Endothelial cell of umbilical vein (primary cell): ENCODE measurements at regions not wholly inside any gene's neighbourhood (a gene's known extent, or its start where the extent isn't known, plus 50 kb on each side); places are given as distances from the start of the nearest gene placed in this dataset.

ENCODE experiments used
- BruUV-seq: library from RNA; stranded (reverse); fragments of 400-500 nt; replicated peaks from 2 replicates; lab custom pipeline; 2021; lab: Mats Ljungman, UMichigan
- CTCF ChIA-PET: fragments of 300-600, 350-600 bp; sonication (Branson Sonifier 250); formaldehyde crosslinking; loops from one replicate; lab custom pipeline; 2021; ENCODE audit warnings: antibody characterized with exemption, inconsistent platforms; lab: Charles Lee
- POLR2A ChIA-PET: fragments of 300-600, 350-600 bp; sonication (Branson Sonifier 250); formaldehyde crosslinking; loops from one replicate; lab custom pipeline; 2021; ENCODE audit warnings: antibody characterized with exemption, inconsistent platforms; lab: Charles Lee
- DNase-seq: peaks from one replicate; pipeline ENCODE4 v3.0.0-alpha.2; 2011; ENCODE audit warnings: low read depth, low spot score
- FAIRE-seq: peaks from 2 replicates; lab custom pipeline; 2011; peaks lifted over from hg19 to GRCh38; lab: Jason Lieb, UNC
- H2AFZ ChIP-seq: 2 replicates; pipeline ENCODE4 v1.6.0; 2012; ENCODE audit warnings: low read depth, low read length, control low read depth, inconsistent platforms
- H3K27ac ChIP-seq: 2 replicates; pipeline ENCODE4 v1.5.1; 2011; ENCODE audit warnings: low read depth, mild to moderate bottlenecking, control low read depth, low read length, moderate library complexity; ENCODE audit not compliant: insufficient read depth
- H3K27me3 ChIP-seq, 2 experiments: 2 replicates each; pipeline versions ENCODE4 v1.6.0 to v1.6.1; 2011; ENCODE audit warnings: low read length in 2 of 2, mixed read lengths in 1 of 2; ENCODE audit not compliant: control insufficient read depth in 2 of 2, insufficient read depth in 2 of 2
- H3K36me3 ChIP-seq, 2 experiments: 2 replicates in 1 of 2; 3 replicates in 1 of 2; pipeline ENCODE4 v1.5.1; 2011; ENCODE audit warnings: low read length in 2 of 2, mild to moderate bottlenecking in 1 of 2, moderate library complexity in 1 of 2; ENCODE audit not compliant: control insufficient read depth in 2 of 2, insufficient read depth in 2 of 2; ENCODE audit errors: extremely low read depth in 1 of 2
- H3K4me1 ChIP-seq: 3 replicates; pipeline ENCODE4 v1.5.1; 2011; ENCODE audit warnings: mild to moderate bottlenecking, low read length; ENCODE audit not compliant: control insufficient read depth, insufficient read depth; ENCODE audit errors: extremely low read depth
- H3K4me2 ChIP-seq: 2 replicates; pipeline ENCODE4 v1.6.1; 2011; ENCODE audit warnings: low read length, control low read depth, mixed read lengths; ENCODE audit not compliant: insufficient read depth
- H3K4me3 ChIP-seq, 3 experiments: fragments of 200-600 bp in 1 of 3; sonication (generic), shearing (Covaris generic) in 1 of 3; replicated peaks in 1 of 3; 2 replicates each; pipeline ENCODE4 v1.5.1; 2011 to 2016; ENCODE audit warnings: control low read depth in 3 of 3, low read length in 3 of 3, mild to moderate bottlenecking in 2 of 3, inconsistent platforms in 1 of 3, low read depth in 1 of 3, moderate library complexity in 1 of 3; ENCODE audit not compliant: insufficient read depth in 1 of 3
- H3K79me2 ChIP-seq: 2 replicates; pipeline ENCODE4 v1.6.0; 2012; ENCODE audit warnings: low read length, inconsistent platforms; ENCODE audit not compliant: control insufficient read depth, insufficient read depth
- H3K9ac ChIP-seq: replicated peaks from 2 replicates; pipeline ENCODE3; 2011; ENCODE audit warnings: low read length, control low read depth; ENCODE audit not compliant: insufficient read depth; ENCODE audit errors: extremely low read depth
- H3K9me1 ChIP-seq: replicated peaks from 3 replicates; pipeline ENCODE4 v1.6.0; 2011; ENCODE audit warnings: mild to moderate bottlenecking, low read length; ENCODE audit not compliant: control insufficient read depth, insufficient read depth; ENCODE audit errors: extremely low read depth
- H3K9me3 ChIP-seq: replicated peaks from 2 replicates; pipeline ENCODE4 v1.5.1; 2012; ENCODE audit warnings: low read length, inconsistent platforms; ENCODE audit not compliant: control insufficient read depth, insufficient read depth
- H4K20me1 ChIP-seq: replicated peaks from 2 replicates; pipeline ENCODE3; 2011; ENCODE audit warnings: mild to moderate bottlenecking, low read length; ENCODE audit not compliant: control insufficient read depth, insufficient read depth; ENCODE audit errors: extremely low read depth
- EZH2 ChIP-seq: IDR thresholded peaks from 2 replicates; pipeline ENCODE4 v1.6.1; 2012; ENCODE audit warnings: borderline replicate concordance, low read depth, mild to moderate bottlenecking, moderate library complexity, low read length, inconsistent platforms; ENCODE audit not compliant: severe bottlenecking
- FOS ChIP-seq: IDR thresholded peaks from 2 replicates; pipeline ENCODE4 v1.6.1; 2011; ENCODE audit warnings: mild to moderate bottlenecking, low read length, moderate library complexity, borderline replicate concordance; ENCODE audit not compliant: insufficient read depth
- GATA2 ChIP-seq: IDR thresholded peaks from 2 replicates; pipeline ENCODE4 v1.7.0; 2011; ENCODE audit warnings: low read depth, mild to moderate bottlenecking, moderate library complexity, mixed read lengths, low read length; ENCODE audit not compliant: insufficient read length, insufficient read depth
- JUN ChIP-seq: IDR thresholded peaks from 2 replicates; pipeline ENCODE4 v1.6.1; 2011; ENCODE audit warnings: borderline replicate concordance, low read depth; ENCODE audit not compliant: insufficient read length, insufficient read depth
- MYC ChIP-seq: IDR thresholded peaks from one replicate; pipeline ENCODE4 v1.6.1; 2011; ENCODE audit warnings: mild to moderate bottlenecking, low read depth, low read length
- POLR2A ChIP-seq: IDR thresholded peaks from 2 replicates; pipeline ENCODE4 v1.6.1; 2012; ENCODE audit warnings: low read depth, mild to moderate bottlenecking, control low read depth, low read length
- POLR2AphosphoS5 ChIP-seq: IDR thresholded peaks from 2 replicates; pipeline ENCODE4 v1.6.1; 2012; ENCODE audit warnings: low read depth, mild to moderate bottlenecking, control low read depth, low read length, moderate library complexity; ENCODE audit not compliant: insufficient read depth
- dilution Hi-C: fragments of 300-500 bp; cut with MboI; formaldehyde crosslinking; loops from one replicate; pipeline ENCODE4 v1.15.0; 2019; ENCODE audit warnings: low sequenced_read_pairs; ENCODE audit not compliant: extremely low pct_ligation_motif_present
- intact Hi-C: fragments of 100-400 bp; cut with micrococcal nuclease; formaldehyde crosslinking; loops from one replicate; pipeline ENCODE4 v1.10.0; 2022
- TF ChIP-seq, protein P1 (sequence below), 2 donors: IDR thresholded peaks; 1 replicate in 1 of 2; 2 replicates in 1 of 2; pipeline ENCODE4 v1.5.1; 2011; ENCODE audit warnings: low read length in 2 of 2, mild to moderate bottlenecking in 2 of 2, moderate library complexity in 2 of 2, control low read depth in 1 of 2, inconsistent platforms in 1 of 2, low read depth in 1 of 2; ENCODE audit not compliant: insufficient read depth in 1 of 2; ENCODE audit errors: extremely low read depth in 1 of 2
- TF ChIP-seq, protein P2 (sequence below): IDR thresholded peaks from 2 replicates; pipeline ENCODE4 v1.6.1; 2011; ENCODE audit not compliant: insufficient read depth, insufficient read length

DNA sequence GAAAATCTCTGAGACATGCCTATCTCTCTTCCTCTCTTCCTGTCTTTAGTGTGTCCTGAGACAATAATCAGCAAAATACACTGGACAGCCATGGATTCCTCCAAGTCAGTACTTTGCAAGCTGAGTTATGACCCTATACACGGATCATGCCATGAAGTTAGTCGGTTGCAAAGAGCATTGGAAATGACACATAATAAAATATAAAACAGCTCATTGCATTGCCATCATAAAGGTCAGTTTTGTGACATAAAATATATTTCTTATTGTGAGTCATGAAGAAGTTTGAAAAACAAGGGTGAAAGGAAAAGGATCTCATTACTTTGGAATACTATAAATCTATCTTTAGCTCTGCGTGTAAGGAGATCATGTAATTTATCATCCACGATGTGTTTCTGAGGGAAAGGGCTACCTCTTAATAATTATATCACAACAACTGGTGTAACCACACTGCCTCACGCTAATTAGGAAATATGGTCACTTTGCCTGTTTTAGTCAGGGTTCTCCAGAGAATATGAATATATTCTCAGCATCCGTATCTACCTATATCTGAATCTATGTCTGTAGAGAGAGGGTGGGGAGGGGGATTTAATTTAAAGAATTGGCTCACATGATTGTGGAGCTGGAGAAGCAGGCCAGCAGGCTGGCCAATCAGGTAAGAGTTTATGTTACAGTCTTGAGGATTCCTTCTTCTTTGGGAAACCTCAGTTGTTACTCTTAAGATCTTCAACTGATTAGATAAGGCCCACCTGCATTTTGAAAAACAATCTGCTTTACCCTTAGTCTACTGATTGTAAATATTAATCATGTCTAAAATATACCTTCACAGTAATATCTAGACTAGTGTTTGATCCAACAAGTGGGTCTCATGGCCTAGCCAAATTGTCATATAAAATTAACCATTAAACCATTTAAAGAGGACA lies 198.8 kb downstream of the FAT3 start:
- no peaks in the 10 kb centered on the region for H3K9me3 ChIP-seq
- no peaks in the 10 kb centered on the region for H4K20me1 ChIP-seq
- H3K4me2 ChIP-seq: no peak overlapping the region
- H3K79me2 ChIP-seq: no peaks in the 10 kb centered on the region
- intact Hi-C loops (no loop called here), dilution Hi-C loops (no loop called here)
- no peak overlapping the region for H3K4me3 ChIP-seq
- no TSS peak for BruUV-seq
- no peak overlapping the region for H3K27ac ChIP-seq
- CTCF ChIA-PET: no interaction called here
- POLR2A ChIA-PET: no interaction called here
- no peak overlapping the region for H2AFZ ChIP-seq
- TF ChIP-seq JUN (no peak), POLR2A (no peak), EZH2 (no peak), GATA2 (no peak), MYC (no peak), FOS (no peak), POLR2AphosphoS5 (no peak)
- TF ChIP-seq, protein P1, sequence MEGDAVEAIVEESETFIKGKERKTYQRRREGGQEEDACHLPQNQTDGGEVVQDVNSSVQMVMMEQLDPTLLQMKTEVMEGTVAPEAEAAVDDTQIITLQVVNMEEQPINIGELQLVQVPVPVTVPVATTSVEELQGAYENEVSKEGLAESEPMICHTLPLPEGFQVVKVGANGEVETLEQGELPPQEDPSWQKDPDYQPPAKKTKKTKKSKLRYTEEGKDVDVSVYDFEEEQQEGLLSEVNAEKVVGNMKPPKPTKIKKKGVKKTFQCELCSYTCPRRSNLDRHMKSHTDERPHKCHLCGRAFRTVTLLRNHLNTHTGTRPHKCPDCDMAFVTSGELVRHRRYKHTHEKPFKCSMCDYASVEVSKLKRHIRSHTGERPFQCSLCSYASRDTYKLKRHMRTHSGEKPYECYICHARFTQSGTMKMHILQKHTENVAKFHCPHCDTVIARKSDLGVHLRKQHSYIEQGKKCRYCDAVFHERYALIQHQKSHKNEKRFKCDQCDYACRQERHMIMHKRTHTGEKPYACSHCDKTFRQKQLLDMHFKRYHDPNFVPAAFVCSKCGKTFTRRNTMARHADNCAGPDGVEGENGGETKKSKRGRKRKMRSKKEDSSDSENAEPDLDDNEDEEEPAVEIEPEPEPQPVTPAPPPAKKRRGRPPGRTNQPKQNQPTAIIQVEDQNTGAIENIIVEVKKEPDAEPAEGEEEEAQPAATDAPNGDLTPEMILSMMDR (IDR thresholded peaks at IDR 0.05; ENCODE audit: extremely low read depth in 1 of 2, insufficient read depth in 1 of 2, low read depth in 1 of 2, low read length in 2 of 2): no peak
- TF ChIP-seq, protein P2, sequence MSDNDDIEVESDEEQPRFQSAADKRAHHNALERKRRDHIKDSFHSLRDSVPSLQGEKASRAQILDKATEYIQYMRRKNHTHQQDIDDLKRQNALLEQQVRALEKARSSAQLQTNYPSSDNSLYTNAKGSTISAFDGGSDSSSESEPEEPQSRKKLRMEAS: no peak
- no peaks in the 10 kb centered on the region for H3K9me1 ChIP-seq
- DNase-seq (no peak), FAIRE-seq (no peak)
- no peaks in the 10 kb centered on the region for H3K4me1 ChIP-seq
- no peaks in the 10 kb centered on the region for H3K36me3 ChIP-seq
- no peaks in the 10 kb centered on the region for H3K27me3 ChIP-seq
- H3K9ac ChIP-seq: no peak overlapping the region
